ENCODE measurements at regions not wholly inside any gene's neighbourhood (a gene's known extent, or its start where the extent isn't known, plus 50 kb on each side); places are given as distances from the start of the nearest gene placed in this dataset.

GRCh38 chr21:23886828-23887724, 1720.2 kb downstream of the MRPL39 start:
- DNase-seq (ENCODE audit: low read depth, low spot score) = no peak
- Histone ChIP-seq H3K36me3 (ENCODE audit: insufficient read depth, low read length) (no peaks in the 10 kb centered on the region), H3K27ac (no peak overlapping the region), H3K4me3 (no peak overlapping the region), H3K9me3 (ENCODE audit: low read depth, low read length) (no peaks in the 10 kb centered on the region), H3K9ac (ENCODE audit: insufficient read length) (no peak overlapping the region)
- TF ChIP-seq FOXP2 (optimal IDR thresholded peaks at IDR 0.05; ENCODE audit: control extremely low read depth, extremely low read length, insufficient read depth) = no peak
- no peak for TF ChIP-seq EZH2 (IDR thresholded peaks at IDR 0.05)
- no peak for TF ChIP-seq POLR2AphosphoS5 (IDR thresholded peaks at IDR 0.05; ENCODE audit: borderline replicate concordance, low read depth, low read length)

GRCh38 chr21:23881783-23882182, 1725.5 kb downstream of the MRPL39 start:
- Histone ChIP-seq H3K9me3 (ENCODE audit: low read depth, low read length) (no peaks in the 10 kb centered on the region), H3K4me3 (no peak overlapping the region), H3K9ac (ENCODE audit: insufficient read length) (no peak overlapping the region), H3K27ac (no peak overlapping the region), H3K36me3 (ENCODE audit: insufficient read depth, low read length) (no peaks in the 10 kb centered on the region)
- no peak for TF ChIP-seq POLR2AphosphoS5 (IDR thresholded peaks at IDR 0.05; ENCODE audit: borderline replicate concordance, low read depth, low read length)
- TF ChIP-seq EZH2 (IDR thresholded peaks at IDR 0.05) = no peak
- no peak for TF ChIP-seq FOXP2 (optimal IDR thresholded peaks at IDR 0.05; ENCODE audit: control extremely low read depth, extremely low read length, insufficient read depth)
- no peak for DNase-seq (ENCODE audit: low read depth, low spot score)

- TF ChIP-seq POLR2AphosphoS5 (IDR thresholded peaks at IDR 0.05; ENCODE audit: borderline replicate concordance, low read depth, low read length) (no peak), EZH2 (IDR thresholded peaks at IDR 0.05) (no peak), FOXP2 (optimal IDR thresholded peaks at IDR 0.05; ENCODE audit: control extremely low read depth, extremely low read length, insufficient read depth) (no peak)
- Histone ChIP-seq H3K9ac (ENCODE audit: insufficient read length) (no peak overlapping the region), H3K4me3 (no peak overlapping the region), H3K36me3 (ENCODE audit: insufficient read depth, low read length) (no peaks in the 10 kb centered on the region), H3K27ac (no peak overlapping the region), H3K9me3 (ENCODE audit: low read depth, low read length) (no peaks in the 10 kb centered on the region)
- DNase-seq (ENCODE audit: low read depth, low spot score) = no peak
Observed at GRCh38 chr21:23876925-23877558, 1730.2 kb downstream of the MRPL39 start.

GRCh38 chr21:23874271-23874670, 1733.0 kb downstream of the MRPL39 start:
- no peak overlapping the region for H3K27ac ChIP-seq
- H3K9ac ChIP-seq (ENCODE audit: insufficient read length) = no peak overlapping the region
- no peak overlapping the region for H3K4me3 ChIP-seq
- no peak for DNase-seq (ENCODE audit: low read depth, low spot score)
- no peaks in the 10 kb centered on the region for H3K9me3 ChIP-seq (ENCODE audit: low read depth, low read length)
- TF ChIP-seq POLR2AphosphoS5 (IDR thresholded peaks at IDR 0.05; ENCODE audit: borderline replicate concordance, low read depth, low read length) (no peak), EZH2 (IDR thresholded peaks at IDR 0.05) (no peak), FOXP2 (optimal IDR thresholded peaks at IDR 0.05; ENCODE audit: control extremely low read depth, extremely low read length, insufficient read depth) (no peak)
- H3K36me3 ChIP-seq (ENCODE audit: insufficient read depth, low read length) = no peaks in the 10 kb centered on the region

DNA sequence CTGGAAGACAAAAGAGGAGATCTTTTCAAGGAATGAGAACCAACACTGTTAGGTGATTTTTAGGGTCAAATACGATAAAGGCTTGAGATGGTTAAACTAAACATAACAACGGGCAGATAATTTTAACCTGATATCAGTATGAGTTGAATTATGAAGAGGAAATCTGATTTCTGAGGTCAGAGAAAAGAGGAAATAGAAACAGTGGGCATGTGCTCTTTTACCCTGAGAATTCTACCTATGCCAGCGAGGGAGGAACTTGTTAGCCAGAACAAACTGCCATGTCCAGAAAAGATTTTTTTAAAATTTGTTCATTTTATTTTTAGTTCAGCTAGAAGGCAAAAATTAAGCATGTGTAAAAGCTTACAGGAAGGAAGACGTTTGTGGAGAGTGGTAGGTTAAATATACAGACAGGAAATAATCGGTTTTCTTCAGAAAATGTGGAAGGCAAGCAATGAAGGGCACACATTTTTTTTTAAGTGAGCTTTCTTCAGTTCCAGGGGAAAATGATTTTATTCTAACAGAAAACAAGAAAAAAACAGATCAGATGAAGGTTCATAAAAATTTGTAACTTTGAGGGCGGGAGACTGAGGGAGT, 1745.3 kb downstream of the MRPL39 start:
- H3K4me3 ChIP-seq = no peak overlapping the region
- H3K27ac ChIP-seq = no peak overlapping the region
- H3K9me3 ChIP-seq (ENCODE audit: low read depth, low read length) = no peaks in the 10 kb centered on the region
- TF ChIP-seq EZH2 (IDR thresholded peaks at IDR 0.05) = no peak
- no peak for TF ChIP-seq FOXP2 (optimal IDR thresholded peaks at IDR 0.05; ENCODE audit: control extremely low read depth, extremely low read length, insufficient read depth)
- no peak for TF ChIP-seq POLR2AphosphoS5 (IDR thresholded peaks at IDR 0.05; ENCODE audit: borderline replicate concordance, low read depth, low read length)
- no peak overlapping the region for H3K9ac ChIP-seq (ENCODE audit: insufficient read length)
- no peak for DNase-seq (ENCODE audit: low read depth, low spot score)
- no peaks in the 10 kb centered on the region for H3K36me3 ChIP-seq (ENCODE audit: insufficient read depth, low read length)

- Histone ChIP-seq H3K4me3 (no peak overlapping the region), H3K36me3 (ENCODE audit: insufficient read depth, low read length) (no peaks in the 10 kb centered on the region), H3K9ac (ENCODE audit: insufficient read length) (no peak overlapping the region), H3K27ac (no peak overlapping the region), H3K9me3 (ENCODE audit: low read depth, low read length) (no peaks in the 10 kb centered on the region)
- DNase-seq (ENCODE audit: low read depth, low spot score) = no peak
- TF ChIP-seq FOXP2 (optimal IDR thresholded peaks at IDR 0.05; ENCODE audit: control extremely low read depth, extremely low read length, insufficient read depth) = no peak
- TF ChIP-seq EZH2 (IDR thresholded peaks at IDR 0.05) = no peak
- TF ChIP-seq POLR2AphosphoS5 (IDR thresholded peaks at IDR 0.05; ENCODE audit: borderline replicate concordance, low read depth, low read length) = no peak
Observed at GRCh38 chr21:23858878-23859277, 1748.4 kb downstream of the MRPL39 start.

GRCh38 chr21:23853796-23854379, 1753.4 kb downstream of the MRPL39 start:
- no peaks in the 10 kb centered on the region for H3K9me3 ChIP-seq (ENCODE audit: low read depth, low read length)
- H3K4me3 ChIP-seq = no peak overlapping the region
- no peak for TF ChIP-seq POLR2AphosphoS5 (IDR thresholded peaks at IDR 0.05; ENCODE audit: borderline replicate concordance, low read depth, low read length)
- no peak for TF ChIP-seq FOXP2 (optimal IDR thresholded peaks at IDR 0.05; ENCODE audit: control extremely low read depth, extremely low read length, insufficient read depth)
- no peak for TF ChIP-seq EZH2 (IDR thresholded peaks at IDR 0.05)
- no peak overlapping the region for H3K9ac ChIP-seq (ENCODE audit: insufficient read length)
- no peak overlapping the region for H3K27ac ChIP-seq
- DNase-seq (ENCODE audit: low read depth, low spot score) = peak; percentile 8
- no peaks in the 10 kb centered on the region for H3K36me3 ChIP-seq (ENCODE audit: insufficient read depth, low read length)

GRCh38 chr21:23837564-23837963, 1769.7 kb downstream of the MRPL39 start:
- TF ChIP-seq POLR2AphosphoS5 (IDR thresholded peaks at IDR 0.05; ENCODE audit: borderline replicate concordance, low read depth, low read length) (no peak), EZH2 (IDR thresholded peaks at IDR 0.05) (no peak), FOXP2 (optimal IDR thresholded peaks at IDR 0.05; ENCODE audit: control extremely low read depth, extremely low read length, insufficient read depth) (no peak)
- no peak overlapping the region for H3K27ac ChIP-seq
- H3K9me3 ChIP-seq (ENCODE audit: low read depth, low read length) = no peaks in the 10 kb centered on the region
- DNase-seq (ENCODE audit: low read depth, low spot score) = no peak
- no peak overlapping the region for H3K9ac ChIP-seq (ENCODE audit: insufficient read length)
- no peak overlapping the region for H3K4me3 ChIP-seq
- no peaks in the 10 kb centered on the region for H3K36me3 ChIP-seq (ENCODE audit: insufficient read depth, low read length)

Data from SK-N-MC (cell line).